ENCODE measurements at regions not wholly inside any gene's neighbourhood (a gene's known extent, or its start where the extent isn't known, plus 50 kb on each side); places are given as distances from the start of the nearest gene placed in this dataset.

DNA sequence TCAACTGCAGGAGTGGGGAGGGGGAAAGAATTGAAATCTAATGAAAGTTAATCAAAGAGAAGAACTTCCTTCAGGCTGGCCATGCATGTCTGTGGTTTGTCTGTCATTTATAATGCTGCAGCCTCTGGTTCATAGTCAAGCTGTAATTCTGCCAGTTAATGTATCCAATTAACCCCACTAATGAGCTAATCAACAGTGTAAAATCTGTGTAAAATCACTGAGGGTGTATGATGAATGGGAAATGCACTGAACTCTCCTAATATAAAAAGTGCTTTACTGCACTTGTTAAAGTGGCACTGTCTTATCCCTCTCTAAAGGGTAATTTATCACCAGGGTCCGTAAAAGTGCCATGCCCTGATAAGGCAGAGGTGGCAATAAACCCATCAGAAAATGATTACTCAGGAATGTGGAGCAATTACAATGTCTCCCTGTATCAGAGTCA is 798.1 kb downstream of the PDHA2 start:
- TF ChIP-seq POLR2AphosphoS5 (IDR thresholded peaks at IDR 0.05; ENCODE audit: low read depth, low read length) (no peak), TAF1 (IDR thresholded peaks at IDR 0.05; ENCODE audit: borderline replicate concordance, low read depth, low read length) (no peak), POLR2A (IDR thresholded peaks at IDR 0.05; ENCODE audit: low read depth, low read length) (no peak)
